CD1c-positive myeloid dendritic cell (primary cell): ENCODE measurements at regions not wholly inside any gene's neighbourhood (a gene's known extent, or its start where the extent isn't known, plus 50 kb on each side); places are given as distances from the start of the nearest gene placed in this dataset.

Experiments
- DNase-seq: peaks from one replicate; pipeline ENCODE4 v3.0.0-alpha.2; 2016; ENCODE audit errors: extremely low spot score

GRCh38 chr13:75132701-75133695, 349.0 kb downstream of the TBC1D4 start:
- no peak for DNase-seq

- DNase-seq = no peak
These were observed 352.6 kb downstream of the TBC1D4 start for GRCh38 chr13:75129331-75129730.

- no peak for DNase-seq
These were observed 357.6 kb downstream of the TBC1D4 start for GRCh38 chr13:75124415-75124814.

- no peak for DNase-seq
These were observed 358.5 kb downstream of the TBC1D4 start for GRCh38 chr13:75123428-75123827.

GRCh38 chr13:75120085-75120484, 361.9 kb downstream of the TBC1D4 start:
- no peak for DNase-seq

GRCh38 chr13:75115171-75115570, 366.8 kb downstream of the TBC1D4 start:
- no peak for DNase-seq

GRCh38 chr13:75103976-75104375, 378.0 kb downstream of the TBC1D4 start:
- DNase-seq = no peak

- no peak for DNase-seq
These were observed 379.8 kb downstream of the TBC1D4 start for GRCh38 chr13:75102001-75102716.

GRCh38 chr13:75101348-75101747, 380.6 kb downstream of the TBC1D4 start:
- no peak for DNase-seq

GRCh38 chr13:75092143-75092542, 389.8 kb downstream of the TBC1D4 start:
- no peak for DNase-seq

- no peak for DNase-seq
These were observed 390.3 kb downstream of the TBC1D4 start for GRCh38 chr13:75091718-75092117.

GRCh38 chr13:75090872-75091615, 390.9 kb downstream of the TBC1D4 start:
- DNase-seq = no peak

- no peak for DNase-seq
These were observed 393.1 kb downstream of the TBC1D4 start for GRCh38 chr13:75088915-75089314.

GRCh38 chr13:75079226-75079625, 402.7 kb downstream of the TBC1D4 start:
- DNase-seq = no peak

- no peak for DNase-seq
These were observed 405.5 kb downstream of the TBC1D4 start for GRCh38 chr13:75076476-75076875.

GRCh38 chr13:75073786-75074185, 408.2 kb downstream of the TBC1D4 start:
- DNase-seq = no peak

- no peak for DNase-seq
These were observed 409.1 kb downstream of the TBC1D4 start for GRCh38 chr13:75072891-75073290.

- DNase-seq = no peak
These were observed 409.6 kb downstream of the TBC1D4 start for GRCh38 chr13:75072368-75072767.

- DNase-seq = no peak
These were observed 410.2 kb downstream of the TBC1D4 start for GRCh38 chr13:75071796-75072195.

GRCh38 chr13:75071395-75071794, 410.6 kb downstream of the TBC1D4 start:
- DNase-seq = no peak

- DNase-seq = no peak
These were observed 420.1 kb downstream of the TBC1D4 start for GRCh38 chr13:75061909-75062308.

- no peak for DNase-seq
These were observed 426.7 kb downstream of the TBC1D4 start for GRCh38 chr13:75055296-75055695.
